GM21723 (cell line): ENCODE measurements at regions not wholly inside any gene's neighbourhood (a gene's known extent, or its start where the extent isn't known, plus 50 kb on each side); places are given as distances from the start of the nearest gene placed in this dataset.
"Not testable (repeated sequence)": the region's sequence is repeated elsewhere in the genome, so short reads cannot be mapped to it uniquely, and the experiment has no call there.

ENCODE experiments used
- ATAC-seq: cut with Tn5 transposase; IDR thresholded peaks from one replicate; pipeline ENCODE4 v1.9.1; 2021; ENCODE audit warnings: mild to moderate bottlenecking, moderate library complexity; ENCODE audit not compliant: unreplicated experiment

- no peak for ATAC-seq
These were observed 1006.2 kb upstream of the CITED2 start for GRCh38 chr6:140380427-140381218.

DNA sequence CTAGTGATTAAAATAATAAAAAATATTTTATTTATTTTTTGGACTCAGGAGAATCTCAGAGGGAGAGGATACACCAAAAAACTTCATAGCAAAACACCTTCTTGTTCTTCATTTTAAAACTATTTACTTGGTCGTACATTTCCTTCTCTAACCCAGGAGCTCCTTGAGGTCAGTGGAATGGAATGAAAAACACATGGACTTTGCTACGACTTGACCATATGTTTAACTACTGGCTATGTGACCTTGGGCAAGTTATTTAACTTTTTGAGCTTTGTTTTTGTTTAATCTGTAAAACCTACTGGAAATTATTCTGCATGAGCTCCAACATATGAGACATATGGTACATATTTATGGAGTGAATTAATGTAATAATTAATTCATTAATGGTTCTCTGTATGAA lies 1005.5 kb upstream of the CITED2 start:
- no peak for ATAC-seq

DNA sequence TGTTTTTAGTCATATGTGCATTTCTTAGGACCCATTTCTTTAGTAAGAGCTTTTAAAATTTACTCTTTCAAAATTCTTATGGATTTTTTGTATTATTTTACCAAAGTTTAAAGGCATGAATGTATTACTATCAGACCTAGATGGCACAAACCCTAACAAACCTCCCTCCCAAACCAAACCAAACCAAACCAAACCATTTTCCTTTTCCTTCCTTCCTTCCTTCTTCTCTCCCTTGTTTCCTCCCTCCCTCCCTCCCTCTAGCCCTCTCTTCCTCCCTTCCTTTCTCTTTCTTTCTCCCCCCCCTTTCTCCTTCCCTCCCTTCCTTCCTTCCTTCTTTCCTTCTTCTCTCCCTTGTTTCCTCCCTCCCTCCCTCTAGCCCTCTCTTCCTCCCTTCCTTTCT lies 1001.8 kb upstream of the CITED2 start:
- ATAC-seq = no peak

DNA sequence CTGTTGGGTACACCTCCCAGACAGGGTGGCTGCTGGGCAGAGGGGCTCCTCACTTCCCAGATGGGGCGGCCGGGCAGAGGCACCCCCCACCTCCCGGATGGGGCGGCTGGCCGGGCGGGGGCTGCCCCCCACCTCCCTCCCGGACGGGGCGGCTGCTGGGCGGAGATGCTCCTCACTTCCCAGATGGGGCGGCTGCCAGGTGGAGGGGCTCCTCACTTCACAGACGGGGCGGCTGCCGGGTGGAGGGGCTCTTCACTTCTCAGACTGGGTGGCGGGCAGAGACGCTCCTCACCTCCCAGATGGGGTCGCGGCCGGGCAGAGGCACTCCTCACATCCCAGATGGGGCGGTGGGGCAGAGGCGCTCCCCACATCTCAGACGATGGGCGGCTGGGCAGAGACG lies 999.3 kb upstream of the CITED2 start:
- not testable (repeated sequence) for ATAC-seq

- ATAC-seq = no peak
These were observed 997.6 kb upstream of the CITED2 start for GRCh38 chr6:140372064-140372463.

GRCh38 chr6:140370976-140371870 lies 996.8 kb upstream of the CITED2 start:
- ATAC-seq = no peak

DNA sequence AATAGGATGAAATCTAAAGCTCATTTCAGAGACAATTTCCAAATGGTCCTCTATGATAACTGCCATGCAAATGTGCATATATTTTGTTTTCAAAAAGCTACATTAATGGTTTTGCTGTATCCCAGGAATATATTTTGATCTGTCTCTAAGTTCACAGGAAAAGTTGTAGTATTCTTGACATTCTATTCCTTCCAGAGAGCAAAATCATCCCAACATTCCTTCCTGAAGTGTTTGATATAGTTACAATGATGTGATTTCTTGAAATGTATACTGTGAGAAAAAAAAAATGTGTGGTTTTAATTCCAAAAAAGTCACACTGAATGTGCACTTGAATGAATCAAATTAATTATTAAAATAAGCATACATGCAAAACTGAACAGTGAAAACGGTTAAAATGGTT lies 996.0 kb upstream of the CITED2 start:
- ATAC-seq = no peak

DNA sequence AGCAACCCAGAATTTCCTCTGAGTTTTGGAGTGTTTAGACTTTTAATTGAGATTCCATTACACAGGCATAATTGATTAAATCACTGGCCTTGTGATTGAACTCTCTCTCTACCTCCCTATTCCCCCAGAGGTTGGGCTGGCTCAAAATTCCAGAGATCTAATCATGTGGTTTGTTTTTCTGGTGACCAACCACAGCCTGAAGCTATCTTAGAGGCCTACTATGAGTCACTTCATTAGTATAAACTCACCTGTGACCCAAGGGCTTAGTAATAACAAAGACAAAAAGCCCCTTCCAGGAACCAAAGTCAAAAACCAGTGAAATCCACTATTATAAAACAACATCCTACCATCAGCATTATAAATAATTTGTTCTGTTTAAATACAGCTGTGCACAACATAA lies 992.5 kb upstream of the CITED2 start:
- ATAC-seq = no peak

DNA sequence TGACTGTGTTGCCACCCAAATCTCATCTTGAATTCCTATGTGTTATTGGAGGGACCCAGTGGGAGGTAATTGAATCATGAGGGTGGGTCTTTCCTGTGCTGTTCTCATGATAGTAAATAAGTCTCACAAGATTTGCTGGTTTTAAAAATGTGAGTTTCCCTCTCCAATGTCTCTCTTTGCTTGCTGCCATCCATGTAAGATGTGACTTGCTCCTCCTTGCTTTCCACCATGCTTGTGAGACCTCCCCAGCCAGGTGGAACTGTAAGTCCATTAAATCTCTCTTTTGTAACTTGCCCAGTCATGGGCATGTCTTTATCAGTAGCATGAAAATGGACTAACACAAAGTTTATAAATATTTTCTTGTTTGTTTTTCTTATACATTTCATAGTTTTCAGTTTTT lies 990.5 kb upstream of the CITED2 start:
- ATAC-seq = no peak

DNA sequence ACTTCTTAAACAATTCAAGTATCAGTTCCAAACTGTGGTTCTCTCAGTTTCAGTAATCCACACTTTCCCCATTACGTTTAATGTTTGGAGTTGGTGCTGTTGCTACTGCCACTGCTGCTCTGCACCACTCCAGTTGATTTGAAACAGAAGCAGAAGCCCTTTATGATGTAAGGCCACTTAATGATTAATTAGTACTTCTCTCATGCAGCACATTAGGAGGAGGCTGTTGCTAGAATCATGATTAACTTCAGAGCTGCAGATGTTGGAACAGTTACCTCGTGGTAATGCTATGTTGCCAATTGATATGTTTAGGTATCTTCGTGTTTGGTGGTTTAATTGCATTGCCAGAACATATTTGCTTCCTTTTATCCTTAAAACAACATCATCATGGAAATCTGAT lies 986.2 kb upstream of the CITED2 start:
- no peak for ATAC-seq

GRCh38 chr6:140355476-140355875 lies 981.0 kb upstream of the CITED2 start:
- no peak for ATAC-seq

GRCh38 chr6:140354296-140354695 lies 979.8 kb upstream of the CITED2 start:
- no peak for ATAC-seq

DNA sequence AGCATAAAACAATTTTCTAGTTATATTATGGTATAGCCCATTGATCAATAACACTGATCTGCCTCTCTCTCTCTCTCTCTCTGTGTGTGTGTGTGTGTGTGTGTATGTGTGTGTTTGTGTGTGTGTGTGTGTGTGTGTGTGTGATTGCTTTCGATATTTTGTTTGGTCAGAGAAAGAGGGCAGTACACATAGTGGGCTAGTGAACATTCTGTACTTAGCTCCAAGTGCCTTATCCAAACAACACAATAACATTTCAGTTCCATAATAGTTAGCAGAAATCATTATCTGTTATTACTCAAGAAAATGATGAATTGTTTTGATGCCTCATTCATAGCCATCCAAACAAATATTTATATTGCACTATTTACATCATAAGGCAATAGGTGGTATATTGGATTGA lies 979.1 kb upstream of the CITED2 start:
- ATAC-seq = no peak

DNA sequence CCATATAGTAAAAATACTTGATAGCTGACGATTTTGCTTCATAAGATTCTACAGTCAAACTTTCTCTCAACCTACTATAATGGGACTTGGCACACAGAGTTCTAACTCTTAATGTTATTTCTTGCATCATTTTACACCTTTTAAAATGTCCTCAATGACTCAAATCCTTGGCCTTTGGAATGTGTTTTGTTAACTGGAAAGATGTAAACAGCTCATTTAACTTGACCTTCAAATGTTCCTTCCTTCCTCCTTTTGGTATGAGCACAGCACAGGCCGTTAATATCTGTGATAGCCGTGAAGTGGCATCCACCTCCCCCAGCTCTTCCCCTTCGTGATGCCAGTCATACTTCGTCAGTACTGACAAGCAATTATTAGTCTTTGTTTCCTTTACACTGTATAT lies 972.0 kb upstream of the CITED2 start:
- ATAC-seq = no peak

DNA sequence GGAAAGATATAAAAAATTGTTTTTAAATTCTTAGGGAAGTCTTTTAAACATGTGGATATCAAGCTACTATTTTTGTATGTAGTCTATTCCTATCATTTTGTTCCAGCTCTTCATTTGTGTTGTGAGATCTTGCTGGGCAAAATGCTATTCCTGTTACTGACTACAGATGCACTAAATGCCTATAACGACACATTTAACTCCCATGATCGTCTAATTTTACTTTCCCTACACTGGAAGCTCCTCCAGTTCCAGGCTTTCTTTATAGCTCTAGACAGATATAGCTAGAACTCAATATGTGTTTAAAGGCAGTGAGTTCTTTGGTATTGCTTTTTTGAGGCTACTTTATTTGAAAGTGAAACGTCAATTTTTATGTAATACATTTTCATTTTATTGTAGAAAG lies 971.5 kb upstream of the CITED2 start:
- no peak for ATAC-seq

GRCh38 chr6:140344142-140344913 lies 969.9 kb upstream of the CITED2 start:
- no peak for ATAC-seq

- no peak for ATAC-seq
These were observed 968.7 kb upstream of the CITED2 start for GRCh38 chr6:140343128-140343527.

DNA sequence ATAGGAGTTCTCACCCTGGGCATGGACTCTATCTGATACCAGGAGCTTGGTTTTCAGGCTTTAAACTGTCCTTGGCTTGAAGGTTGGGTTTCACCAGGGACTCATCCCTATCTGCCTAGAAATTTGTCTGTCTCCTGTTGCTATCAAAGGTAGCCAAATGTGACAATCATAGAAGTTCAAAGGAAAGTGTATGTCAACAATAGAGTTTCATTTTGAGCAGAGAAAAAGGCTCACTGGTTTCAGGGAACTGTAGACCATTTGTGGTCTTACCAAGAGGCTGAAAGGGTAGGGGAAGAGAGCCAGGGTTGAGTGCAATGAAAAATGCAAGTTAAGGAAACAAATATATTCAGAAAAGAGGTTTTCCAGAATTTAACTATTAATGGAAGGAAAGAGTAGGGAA lies 966.8 kb upstream of the CITED2 start:
- no peak for ATAC-seq

DNA sequence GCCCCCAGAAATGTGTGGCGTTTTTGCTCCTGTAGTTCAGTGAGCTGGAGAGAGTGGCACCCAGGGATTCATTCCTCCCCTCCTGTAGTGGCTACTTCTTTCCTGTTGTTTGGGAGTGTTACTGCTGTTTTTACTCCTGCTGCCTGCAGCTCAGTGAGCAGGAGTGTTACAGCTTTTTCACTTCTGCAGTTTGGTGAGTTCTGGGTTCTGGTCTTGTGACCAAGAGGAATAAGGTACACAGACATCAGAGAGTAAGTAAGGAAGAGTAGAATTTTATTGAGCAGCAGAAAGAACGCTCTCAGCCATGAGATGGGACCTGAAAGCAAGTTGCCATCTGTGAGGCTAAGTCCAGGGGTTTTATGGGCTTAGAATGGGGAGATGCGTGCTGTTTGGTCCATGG lies 966.3 kb upstream of the CITED2 start:
- ATAC-seq = no peak

- ATAC-seq = not testable (repeated sequence)
These were observed 964.6 kb upstream of the CITED2 start for GRCh38 chr6:140339084-140339483.

DNA sequence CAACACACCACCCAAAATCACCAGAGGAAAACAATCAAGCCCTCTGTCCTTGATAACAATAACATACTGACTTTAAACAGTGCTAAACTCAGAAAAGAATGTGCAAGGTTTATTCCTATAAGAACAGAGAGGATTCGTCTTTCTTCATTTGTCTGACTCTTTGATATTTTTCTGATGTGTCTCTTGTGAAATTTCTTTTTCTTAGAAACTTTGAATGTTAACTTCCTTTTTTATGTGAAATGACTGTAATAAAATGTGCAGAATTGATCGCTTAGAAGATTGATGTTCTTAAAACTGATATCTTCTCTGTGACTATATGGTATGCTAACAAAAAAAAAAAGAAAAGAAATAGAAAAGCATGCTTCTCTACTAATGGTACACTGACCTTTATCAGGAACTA lies 947.4 kb upstream of the CITED2 start:
- ATAC-seq = no peak
